ENCODE measurements at regions not wholly inside any gene's neighbourhood (a gene's known extent, or its start where the extent isn't known, plus 50 kb on each side); places are given as distances from the start of the nearest gene placed in this dataset.

DNA sequence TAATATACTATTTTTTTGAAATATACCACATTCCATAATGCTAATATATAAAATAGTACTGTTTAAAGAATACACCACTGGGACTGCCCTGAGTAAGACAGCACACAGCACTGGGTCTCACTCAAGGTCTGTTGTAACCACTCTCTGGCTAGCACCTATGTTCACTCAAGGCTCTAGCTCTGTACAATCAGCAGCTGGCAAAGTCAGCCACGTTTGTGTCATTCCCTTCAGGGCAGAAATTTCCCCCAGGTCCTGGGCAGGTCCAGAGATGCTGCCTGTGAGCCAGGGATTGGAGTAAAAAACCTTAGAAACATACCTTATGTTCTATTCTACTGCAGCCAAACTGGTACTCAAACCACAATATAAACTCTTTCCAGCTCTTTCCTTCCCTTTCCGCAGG lies 1160.2 kb upstream of the ADGRL3 start:
- TF ChIP-seq, protein P1, sequence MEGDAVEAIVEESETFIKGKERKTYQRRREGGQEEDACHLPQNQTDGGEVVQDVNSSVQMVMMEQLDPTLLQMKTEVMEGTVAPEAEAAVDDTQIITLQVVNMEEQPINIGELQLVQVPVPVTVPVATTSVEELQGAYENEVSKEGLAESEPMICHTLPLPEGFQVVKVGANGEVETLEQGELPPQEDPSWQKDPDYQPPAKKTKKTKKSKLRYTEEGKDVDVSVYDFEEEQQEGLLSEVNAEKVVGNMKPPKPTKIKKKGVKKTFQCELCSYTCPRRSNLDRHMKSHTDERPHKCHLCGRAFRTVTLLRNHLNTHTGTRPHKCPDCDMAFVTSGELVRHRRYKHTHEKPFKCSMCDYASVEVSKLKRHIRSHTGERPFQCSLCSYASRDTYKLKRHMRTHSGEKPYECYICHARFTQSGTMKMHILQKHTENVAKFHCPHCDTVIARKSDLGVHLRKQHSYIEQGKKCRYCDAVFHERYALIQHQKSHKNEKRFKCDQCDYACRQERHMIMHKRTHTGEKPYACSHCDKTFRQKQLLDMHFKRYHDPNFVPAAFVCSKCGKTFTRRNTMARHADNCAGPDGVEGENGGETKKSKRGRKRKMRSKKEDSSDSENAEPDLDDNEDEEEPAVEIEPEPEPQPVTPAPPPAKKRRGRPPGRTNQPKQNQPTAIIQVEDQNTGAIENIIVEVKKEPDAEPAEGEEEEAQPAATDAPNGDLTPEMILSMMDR (conservative IDR thresholded peaks at IDR 0.05), result no peak
- H3K27me3 Mint-ChIP-seq (ENCODE audit: low read depth), result no peaks in the 10 kb centered on the region
- H3K18ac ChIP-seq (ENCODE audit: insufficient read length, low read depth, low read length), result no peak overlapping the region
- H4K20me1 ChIP-seq (ENCODE audit: control insufficient read depth, insufficient read depth, insufficient read length), result no peaks in the 10 kb centered on the region
- H2BK12ac ChIP-seq (ENCODE audit: insufficient read length, low read depth, low read length), result no peak overlapping the region
- H4K5ac ChIP-seq (ENCODE audit: insufficient read length, low read depth, low read length), result no peak overlapping the region
- no peaks in the 10 kb centered on the region for H3K79me2 ChIP-seq (ENCODE audit: insufficient read depth, low read length)
- DNase-seq, result no peak
- H3K23ac ChIP-seq (ENCODE audit: insufficient read length, low read depth, low read length), result no peak overlapping the region
- no peaks in the 10 kb centered on the region for H3K27me3 ChIP-seq (ENCODE audit: insufficient read depth, low read length)
- H3K4me3 Mint-ChIP-seq, result no peak overlapping the region
- H3K79me1 ChIP-seq (ENCODE audit: insufficient read depth, low read depth, low read length, poor library complexity, severe bottlenecking), result no peaks in the 10 kb centered on the region
- H3K27ac Mint-ChIP-seq, result no peak overlapping the region
- no peak overlapping the region for H2AFZ ChIP-seq (ENCODE audit: low read length)
- no peak overlapping the region for H2BK20ac ChIP-seq (ENCODE audit: low read depth, low read length, poor library complexity, severe bottlenecking)
- no peak overlapping the region for H3K14ac ChIP-seq (ENCODE audit: insufficient read depth, low read length)
- no peak overlapping the region for H3K9ac ChIP-seq (ENCODE audit: extremely low read depth, insufficient read length, low read length)
- H3K4me2 ChIP-seq (ENCODE audit: insufficient read depth, insufficient read length, low read length), result no peak overlapping the region
- H3K36me3 Mint-ChIP-seq (ENCODE audit: insufficient read depth in 1 of 3, low read depth in 3 of 3), result peaks cover 4 to 6% (median 5%) of the 10 kb centered on the region in 3 experiments; a peak in 4 of 7 replicates
- H3T11ph ChIP-seq (ENCODE audit: low read length), result no peak overlapping the region
- H2BK15ac ChIP-seq (ENCODE audit: low read depth, low read length), result no peak overlapping the region
- H2BK5ac ChIP-seq (ENCODE audit: insufficient read length, low read length), result no peak overlapping the region
- H3K9me3 Mint-ChIP-seq, result peaks cover 0 to 9% of the 10 kb centered on the region in 2 experiments; a peak in 4 of 5 replicates
- peaks cover under 1 to 3% of the 10 kb centered on the region in 2 experiments; a peak in 3 of 4 replicates for H3K4me1 Mint-ChIP-seq
- no peak overlapping the region for H3K27ac ChIP-seq (ENCODE audit: insufficient read length, low read depth, low read length)
- no peaks in the 10 kb centered on the region for H3K9me3 ChIP-seq (ENCODE audit: control insufficient read depth, low read depth, low read length)
- no peak overlapping the region for H4K91ac ChIP-seq (ENCODE audit: insufficient read length, low read depth, low read length)
- no peaks in the 10 kb centered on the region for H3K4me1 ChIP-seq (ENCODE audit: insufficient read depth, low read length)
- no peak overlapping the region for H3K56ac ChIP-seq (ENCODE audit: insufficient read length, low read depth, low read length)
- no peak overlapping the region for H2AK5ac ChIP-seq (ENCODE audit: insufficient read length, low read length)
- H2BK120ac ChIP-seq (ENCODE audit: low read depth, low read length, poor library complexity, severe bottlenecking), result no peak overlapping the region
- no CpG with 5 or more reads among the region's 2 CpGs for WGBS (ENCODE audit: extremely low coverage, insufficient read length, low lambda C conversion rate)
- H3K23me2 ChIP-seq (ENCODE audit: insufficient read length, low read depth, low read length, poor library complexity, severe bottlenecking), result no peaks in the 10 kb centered on the region
- H4K8ac ChIP-seq (replicated peaks; ENCODE audit: insufficient read length, low read depth, low read length), result no peak overlapping the region
- H3K4ac ChIP-seq (ENCODE audit: low read depth, low read length), result no peak overlapping the region

Measured in H9 (cell line).